K562 (cell line): ENCODE measurements at regions not wholly inside any gene's neighbourhood (a gene's known extent, or its start where the extent isn't known, plus 50 kb on each side); places are given as distances from the start of the nearest gene placed in this dataset.

Source experiments
- ATAC-seq: fragments of 200-7000 bp; cut with Tn5 transposase; 3 replicates; pipeline ENCODE4 v1.9.1; 2020; ENCODE audit warnings: moderate library complexity
- BruUV-seq: library from RNA; stranded (reverse); fragments of 400-500 nt; replicated peaks from 2 replicates; lab custom pipeline; 2021; lab: Mats Ljungman, UMichigan
- CTCF ChIA-PET: fragments of 300-600 bp; formaldehyde crosslinking; extraction: SDS; loops from one replicate; lab custom pipeline; 2021; ENCODE audit warnings: low intra/inter-chr PET ratio; lab: Yijun Ruan, JAX
- POLR2A ChIA-PET: fragments of 300-600, 350-650 bp; sonication (Branson Sonifier 250); formaldehyde crosslinking; extraction: SDS; loops from one replicate; lab custom pipeline; 2021; ENCODE audit warnings: antibody characterized with exemption, inconsistent platforms; lab: Yijun Ruan, JAX
- DNase-seq, 4 experiments: peaks; one replicate each; pipeline versions ENCODE4 v3.0.0 to v3.0.0-alpha.2; 2011 to 2018; ENCODE audit warnings: low spot score in 3 of 4, mixed read lengths in 3 of 4; ENCODE audit errors: extremely low read depth in 1 of 4
- FAIRE-seq: peaks from 2 replicates; lab custom pipeline; 2011; peaks lifted over from hg19 to GRCh38; lab: Jason Lieb, UNC
- H2AFZ ChIP-seq: 2 replicates; pipeline ENCODE4 v1.6.0; 2011; ENCODE audit warnings: low read depth, low read length, control low read depth, inconsistent platforms
- H3K27ac ChIP-seq: fragments of 200-600 bp; 3 replicates; pipeline ENCODE4 v1.8.0; 2011; ENCODE audit warnings: low read depth, mild to moderate bottlenecking, control low read depth, inconsistent platforms, low read length, moderate library complexity, mixed read lengths; ENCODE audit errors: extremely low read depth
- H3K27me3 ChIP-seq, 2 experiments: fragments of 300-600 bp in 1 of 2; 2 replicates in 1 of 2; 3 replicates in 1 of 2; pipeline versions ENCODE4 v1.6.0 to v1.8.0; 2011; ENCODE audit warnings: inconsistent platforms in 2 of 2, low read length in 2 of 2, mild to moderate bottlenecking in 1 of 2, mixed read lengths in 1 of 2, moderate library complexity in 1 of 2; ENCODE audit not compliant: control insufficient read depth in 2 of 2, insufficient read depth in 2 of 2
- H3K36me3 ChIP-seq: fragments of 300-600 bp; 3 replicates; pipeline ENCODE4 v1.8.0; 2011; ENCODE audit warnings: mild to moderate bottlenecking, low read length, inconsistent platforms; ENCODE audit not compliant: control insufficient read depth, insufficient read depth
- H3K4me1 ChIP-seq, 2 experiments: fragments of 200-600 bp in 1 of 2; replicated peaks in 1 of 2; 2 replicates in 1 of 2; 3 replicates in 1 of 2; pipeline versions ENCODE4 v1.5.1 to v1.8.0; 2011; ENCODE audit warnings: inconsistent platforms in 2 of 2, low read length in 2 of 2, mild to moderate bottlenecking in 1 of 2, mixed read lengths in 1 of 2, moderate library complexity in 1 of 2; ENCODE audit not compliant: control insufficient read depth in 2 of 2, insufficient read depth in 2 of 2
- H3K4me2 ChIP-seq: 2 replicates; pipeline ENCODE4 v1.6.1; 2011; ENCODE audit warnings: low read length, control low read depth, inconsistent platforms, mixed read lengths; ENCODE audit not compliant: insufficient read depth
- H3K4me3 ChIP-seq: fragments of 200-600 bp; sonication (generic), shearing (Covaris generic); 2 replicates; pipeline ENCODE4 v1.5.1; 2016; ENCODE audit warnings: control low read depth, inconsistent platforms
- H3K79me2 ChIP-seq: fragments of 200-600 bp; 3 replicates; pipeline ENCODE4 v1.8.0; 2011; ENCODE audit warnings: low read length, inconsistent platforms; ENCODE audit not compliant: control insufficient read depth, insufficient read depth
- H3K9ac ChIP-seq, 2 experiments: 2 replicates each; pipeline versions ENCODE4 v1.6.0 to v1.6.1; 2011; ENCODE audit warnings: low read depth in 2 of 2, low read length in 2 of 2, control low read depth in 1 of 2, inconsistent platforms in 1 of 2, mild to moderate bottlenecking in 1 of 2, mixed read lengths in 1 of 2; ENCODE audit not compliant: insufficient read depth in 1 of 2
- H3K9me1 ChIP-seq: one replicate; pipeline ENCODE4 v1.6.0; 2011; ENCODE audit warnings: inconsistent platforms, mild to moderate bottlenecking, low read length, moderate library complexity; ENCODE audit not compliant: control insufficient read depth, insufficient read depth
- H3K9me3 ChIP-seq: replicated peaks from 2 replicates; pipeline ENCODE4 v1.5.1; 2011; ENCODE audit warnings: low read depth, low read length, inconsistent platforms; ENCODE audit not compliant: control insufficient read depth, insufficient read depth
- H4K20me1 ChIP-seq: replicated peaks from 2 replicates; pipeline ENCODE4 v1.6.1; 2011; ENCODE audit warnings: low read length, inconsistent platforms, mixed read lengths; ENCODE audit not compliant: control insufficient read depth, insufficient read depth
- ATF2 ChIP-seq: sonication (generic); formaldehyde crosslinking; IDR thresholded peaks from 2 replicates; pipeline ENCODE4 v1.8.1; 2022; ENCODE audit warnings: missing genetic modification reagents
- BRF1 ChIP-seq: IDR thresholded peaks from 3 replicates; pipeline ENCODE4 v1.6.1; 2011; ENCODE audit warnings: borderline replicate concordance, mild to moderate bottlenecking; ENCODE audit not compliant: insufficient read length; ENCODE audit errors: extremely low read depth
- DNMT1 ChIP-seq: fragments of 450-650 bp; IDR thresholded peaks from 2 replicates; pipeline ENCODE4 v1.6.1; 2016; ENCODE audit warnings: antibody characterized with exemption, mild to moderate bottlenecking
- E2F6 ChIP-seq, 2 experiments: IDR thresholded peaks; 2 replicates each; pipeline ENCODE4 v1.6.1; 2011; ENCODE audit warnings: borderline replicate concordance in 1 of 2, control low read depth in 1 of 2, low read depth in 1 of 2, low read length in 1 of 2, mild to moderate bottlenecking in 1 of 2, mixed read lengths in 1 of 2, moderate library complexity in 1 of 2; ENCODE audit not compliant: insufficient read depth in 1 of 2, insufficient read length in 1 of 2, poor library complexity in 1 of 2, severe bottlenecking in 1 of 2; ENCODE audit errors: extremely low read depth in 1 of 2
- FOXA3 ChIP-seq, 2 experiments: fragments of 450-650 bp in 1 of 2; sonication (generic) in 1 of 2; formaldehyde crosslinking; IDR thresholded peaks in 1 of 2; conservative IDR thresholded peaks in 1 of 2; 2 replicates each; pipeline versions ENCODE4 v1.4.0 to v1.8.0; 2020 to 2022; ENCODE audit warnings: mild to moderate bottlenecking in 2 of 2, missing genetic modification reagents in 1 of 2
- GABPA ChIP-seq: fragments of 200-800 bp; sonication (Bioruptor generic); conservative IDR thresholded peaks from 2 replicates; pipeline ENCODE4 v1.6.1; 2016; ENCODE audit warnings: low read depth, missing genetic modification characterization, missing compliant biosample characterization
- KLF13 ChIP-seq: fragments of 450-650 bp; IDR thresholded peaks from 2 replicates; pipeline ENCODE4 v1.6.1; 2016; ENCODE audit warnings: missing genetic modification characterization, low read depth, mild to moderate bottlenecking, missing compliant biosample characterization, moderate library complexity, borderline replicate concordance
- NELFE ChIP-seq: IDR thresholded peaks from 2 replicates; pipeline ENCODE4 v1.6.1; 2011; ENCODE audit warnings: mild to moderate bottlenecking; ENCODE audit not compliant: insufficient read depth, insufficient read length
- NFRKB ChIP-seq: fragments of 450-650 bp; IDR thresholded peaks from 2 replicates; pipeline ENCODE4 v1.6.1; 2016; ENCODE audit warnings: low read depth
- PCBP2 ChIP-seq: fragments of 200-400 bp; formaldehyde crosslinking; IDR thresholded peaks from 2 replicates; pipeline ENCODE4 v1.6.1; 2018; ENCODE audit warnings: low read length, low read depth, mild to moderate bottlenecking, moderate library complexity; ENCODE audit not compliant: poor library complexity, severe bottlenecking
- POLR2G ChIP-seq: fragments of 200-400 bp; formaldehyde crosslinking; IDR thresholded peaks from 2 replicates; pipeline ENCODE4 v1.6.1; 2017; ENCODE audit warnings: low read depth, mild to moderate bottlenecking, antibody characterized with exemption, low read length, moderate library complexity
- SP2 ChIP-seq: IDR thresholded peaks from 2 replicates; pipeline ENCODE4 v1.6.1; 2011; ENCODE audit warnings: mild to moderate bottlenecking, low read depth, low read length, moderate library complexity; ENCODE audit not compliant: poor library complexity, severe bottlenecking; ENCODE audit errors: extremely low read depth
- YBX1 ChIP-seq: fragments of 450-650 bp; IDR thresholded peaks from 2 replicates; pipeline ENCODE4 v1.7.1; 2016; ENCODE audit warnings: mild to moderate bottlenecking
- ZNF140 ChIP-seq: fragments of 250-450 bp; sonication (Bioruptor Pico); IDR thresholded peaks from 2 replicates; pipeline ENCODE4 v1.8.0; 2021; ENCODE audit warnings: moderate library complexity, mild to moderate bottlenecking, inconsistent platforms
- ZNF146 ChIP-seq: IDR thresholded peaks from one replicate; pipeline ENCODE4 v1.6.1; 2018; ENCODE audit warnings: missing compliant biosample characterization; ENCODE audit not compliant: unreplicated experiment
- ZNF165 ChIP-seq: fragments of 250-450 bp; sonication (Bioruptor Pico); IDR thresholded peaks from 2 replicates; pipeline ENCODE4 v1.4.0; 2020; ENCODE audit warnings: borderline replicate concordance
- ZNF316 ChIP-seq: fragments of 450-650 bp; IDR thresholded peaks from 2 replicates; pipeline ENCODE4 v1.6.1; 2016
- ZNF41 ChIP-seq: fragments of 250-450 bp; sonication (Bioruptor Pico); conservative IDR thresholded peaks from 2 replicates; pipeline ENCODE4 v1.4.0; 2020; ENCODE audit warnings: mild to moderate bottlenecking
- ZNF699 ChIP-seq: fragments of 250-450 bp; sonication (Bioruptor Pico); IDR thresholded peaks from 2 replicates; pipeline ENCODE4 v1.8.0; 2021; ENCODE audit warnings: mild to moderate bottlenecking, moderate library complexity; ENCODE audit not compliant: insufficient replicate concordance
- ZZZ3 ChIP-seq: fragments of 450-650 bp; IDR thresholded peaks from 2 replicates; pipeline ENCODE4 v1.6.1; 2016; ENCODE audit warnings: antibody characterized with exemption, mild to moderate bottlenecking, moderate library complexity
- whole genome bisulfite sequencing: fragments of 100-300 bp; shearing (Covaris generic); methylation state at CpG from one replicate; pipeline ENCODE4 v1.1.6; 2016; ENCODE audit warnings: low coverage, mixed read lengths; ENCODE audit not compliant: insufficient coverage; ENCODE audit errors: missing lambda C conversion rate; 5-methylcytosine and 5-hydroxymethylcytosine counted together
- in situ Hi-C: fragments of 300-500 bp; cut with MboI; formaldehyde crosslinking; loops from 4 replicates; pipeline ENCODE4 v1.15.0; 2018; ENCODE audit warnings: inconsistent platforms, mixed read lengths
- intact Hi-C: fragments of 100-400 bp; cut with micrococcal nuclease; formaldehyde crosslinking; loops from 2 replicates; pipeline ENCODE4 v1.14.2; 2022

GRCh38 chr22:48241658-48242057 lies 1479.2 kb downstream of the TBC1D22A start (continued):
- TF ChIP-seq FOXA3 (CRISPR knock-in tag; conservative IDR thresholded peaks at IDR 0.05 in 1 of 2, IDR thresholded peaks at IDR 0.05 in 1 of 2) (no peak), KLF13 (tag) (no peak), ZZZ3 (no peak), ZNF699 (CRISPR knock-in tag) (no peak), ZNF140 (no peak), E2F6 (IDR thresholded peaks at IDR 0.05; ENCODE audit: borderline replicate concordance in 1 of 2, extremely low read depth in 1 of 2, insufficient read depth in 1 of 2, insufficient read length in 1 of 2, low read depth in 1 of 2, low read length in 1 of 2, poor library complexity in 1 of 2, severe bottlenecking in 1 of 2) (no peak), ZNF165 (CRISPR knock-in tag) (no peak), POLR2G (no peak), NFRKB (no peak), GABPA (no peak), YBX1 (no peak)

GRCh38 chr22:48240935-48241230 lies 1478.4 kb downstream of the TBC1D22A start:
- Histone ChIP-seq H3K36me3 (no peaks in the 10 kb centered on the region), H3K9me1 (no peaks in the 10 kb centered on the region), H2AFZ (no peak overlapping the region), H3K4me1 (no peaks in the 10 kb centered on the region; a peak in 1 of 5 replicates), H3K9ac (no peak overlapping the region), H4K20me1 (no peaks in the 10 kb centered on the region), H3K27me3 (peaks cover 0 to 11% of the 10 kb centered on the region in 2 experiments; a peak in 3 of 5 replicates), H3K79me2 (no peaks in the 10 kb centered on the region), H3K4me2 (no peak overlapping the region), H3K9me3 (no peaks in the 10 kb centered on the region), H3K27ac (no peak overlapping the region), H3K4me3 (no peak overlapping the region)
- POLR2A ChIA-PET, result no interaction called here
- WGBS, result 0% methylated on average over 8 of the region's 8 CpGs
- intact Hi-C loops (no loop called here), in situ Hi-C loops (no loop called here)
- CTCF ChIA-PET, result no interaction called here
- DNase-seq, result no peak
- no TSS peak for BruUV-seq
- no peak for FAIRE-seq
- ATAC-seq, result no peak
- TF ChIP-seq NELFE (no peak), ZNF316 (no peak), PCBP2 (no peak), DNMT1 (no peak), ATF2 (CRISPR knock-in tag) (no peak), BRF1 (no peak), SP2 (no peak), ZNF146 (CRISPR knock-in tag) (no peak), ZNF41 (CRISPR knock-in tag) (no peak)
